ENCODE measurements at regions not wholly inside any gene's neighbourhood (a gene's known extent, or its start where the extent isn't known, plus 50 kb on each side); places are given as distances from the start of the nearest gene placed in this dataset.

DNA sequence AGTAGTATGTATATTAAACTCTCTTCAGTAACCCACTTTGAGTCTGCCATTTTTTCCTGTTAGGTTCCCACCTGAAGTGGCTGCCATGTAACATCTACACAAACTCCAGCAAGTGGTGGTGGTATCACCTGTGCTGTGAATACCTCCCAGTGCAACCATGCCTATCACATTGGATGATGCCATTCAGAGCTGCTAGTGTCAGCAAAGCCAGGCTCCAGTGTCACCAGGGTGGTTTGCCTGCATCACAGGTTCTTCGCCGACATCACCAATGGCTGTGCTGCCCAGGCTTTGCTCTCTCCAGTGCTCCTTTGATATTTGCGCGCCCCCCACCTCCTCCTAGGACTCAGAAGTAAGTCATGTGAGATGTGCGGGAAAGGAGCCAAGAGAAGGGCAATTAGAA, 162.6 kb upstream of the FOXA2 start:
- TF ChIP-seq EZH2 (IDR thresholded peaks at IDR 0.05; ENCODE audit: borderline replicate concordance, insufficient read depth, low read length, poor library complexity, severe bottlenecking) = no peak
- TF ChIP-seq, protein P1, sequence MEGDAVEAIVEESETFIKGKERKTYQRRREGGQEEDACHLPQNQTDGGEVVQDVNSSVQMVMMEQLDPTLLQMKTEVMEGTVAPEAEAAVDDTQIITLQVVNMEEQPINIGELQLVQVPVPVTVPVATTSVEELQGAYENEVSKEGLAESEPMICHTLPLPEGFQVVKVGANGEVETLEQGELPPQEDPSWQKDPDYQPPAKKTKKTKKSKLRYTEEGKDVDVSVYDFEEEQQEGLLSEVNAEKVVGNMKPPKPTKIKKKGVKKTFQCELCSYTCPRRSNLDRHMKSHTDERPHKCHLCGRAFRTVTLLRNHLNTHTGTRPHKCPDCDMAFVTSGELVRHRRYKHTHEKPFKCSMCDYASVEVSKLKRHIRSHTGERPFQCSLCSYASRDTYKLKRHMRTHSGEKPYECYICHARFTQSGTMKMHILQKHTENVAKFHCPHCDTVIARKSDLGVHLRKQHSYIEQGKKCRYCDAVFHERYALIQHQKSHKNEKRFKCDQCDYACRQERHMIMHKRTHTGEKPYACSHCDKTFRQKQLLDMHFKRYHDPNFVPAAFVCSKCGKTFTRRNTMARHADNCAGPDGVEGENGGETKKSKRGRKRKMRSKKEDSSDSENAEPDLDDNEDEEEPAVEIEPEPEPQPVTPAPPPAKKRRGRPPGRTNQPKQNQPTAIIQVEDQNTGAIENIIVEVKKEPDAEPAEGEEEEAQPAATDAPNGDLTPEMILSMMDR (IDR thresholded peaks at IDR 0.05; ENCODE audit: poor library complexity, severe bottlenecking) = no peak
- TF ChIP-seq POLR2AphosphoS5 (IDR thresholded peaks at IDR 0.05) = no peak
- no peak for TF ChIP-seq EP300 (conservative IDR thresholded peaks at IDR 0.05; ENCODE audit: poor library complexity, severe bottlenecking)
- no peak for TF ChIP-seq SMC3 (conservative IDR thresholded peaks at IDR 0.05; ENCODE audit: poor library complexity)

All from neural cell (in vitro differentiated cells).